M059J (cell line): ENCODE measurements at regions not wholly inside any gene's neighbourhood (a gene's known extent, or its start where the extent isn't known, plus 50 kb on each side); places are given as distances from the start of the nearest gene placed in this dataset.
A peak's percentile ranks its signal among the peaks of the same experiment; 100 is the strongest.

Source experiments
- DNase-seq: peaks from one replicate; pipeline ENCODE4 v3.0.0-alpha.2; 2012; ENCODE audit warnings: low read depth

- DNase-seq = no peak
These were observed 130.9 kb downstream of the PAX1 start for GRCh38 chr20:21836346-21836745.

GRCh38 chr20:21835042-21835441 is 129.6 kb downstream of the PAX1 start:
- no peak for DNase-seq

- no peak for DNase-seq
These were observed 127.2 kb downstream of the PAX1 start for GRCh38 chr20:21832442-21833385.

GRCh38 chr20:21826976-21827375 is 121.5 kb downstream of the PAX1 start:
- no peak for DNase-seq

- DNase-seq = no peak
These were observed 115.9 kb downstream of the PAX1 start for GRCh38 chr20:21821358-21821757.

GRCh38 chr20:21820688-21821087 is 115.2 kb downstream of the PAX1 start:
- no peak for DNase-seq

- no peak for DNase-seq
These were observed 114.6 kb downstream of the PAX1 start for GRCh38 chr20:21820045-21820444.

GRCh38 chr20:21812379-21812778 is 106.9 kb downstream of the PAX1 start:
- DNase-seq = no peak

GRCh38 chr20:21809961-21810523 is 104.6 kb downstream of the PAX1 start:
- DNase-seq = no peak

GRCh38 chr20:21808863-21809664 is 103.6 kb downstream of the PAX1 start:
- no peak for DNase-seq

GRCh38 chr20:21808139-21808538 is 102.7 kb downstream of the PAX1 start:
- no peak for DNase-seq

- DNase-seq = no peak
These were observed 99.3 kb downstream of the PAX1 start for GRCh38 chr20:21804802-21805201.

GRCh38 chr20:21801193-21801592 is 95.7 kb downstream of the PAX1 start:
- DNase-seq = no peak

GRCh38 chr20:21798384-21798783 is 92.9 kb downstream of the PAX1 start:
- DNase-seq = no peak

GRCh38 chr20:21796059-21796458 is 90.6 kb downstream of the PAX1 start:
- peak; percentile 6 for DNase-seq

- no peak for DNase-seq
These were observed 82.6 kb downstream of the PAX1 start for GRCh38 chr20:21788082-21788481.

- no peak for DNase-seq
These were observed 76.1 kb downstream of the PAX1 start for GRCh38 chr20:21781446-21782075.

- DNase-seq = no peak
These were observed 75.1 kb downstream of the PAX1 start for GRCh38 chr20:21780528-21780927.
